KG1 (cell line): ENCODE measurements at regions not wholly inside any gene's neighbourhood (a gene's known extent, or its start where the extent isn't known, plus 50 kb on each side); places are given as distances from the start of the nearest gene placed in this dataset.
"Not testable (repeated sequence)": the region's sequence is repeated elsewhere in the genome, so short reads cannot be mapped to it uniquely, and the experiment has no call there.

ENCODE experiments used
- DNase-seq: peaks from one replicate; lab custom pipeline; 2025; lab: John Stamatoyannopoulos, UW

DNA sequence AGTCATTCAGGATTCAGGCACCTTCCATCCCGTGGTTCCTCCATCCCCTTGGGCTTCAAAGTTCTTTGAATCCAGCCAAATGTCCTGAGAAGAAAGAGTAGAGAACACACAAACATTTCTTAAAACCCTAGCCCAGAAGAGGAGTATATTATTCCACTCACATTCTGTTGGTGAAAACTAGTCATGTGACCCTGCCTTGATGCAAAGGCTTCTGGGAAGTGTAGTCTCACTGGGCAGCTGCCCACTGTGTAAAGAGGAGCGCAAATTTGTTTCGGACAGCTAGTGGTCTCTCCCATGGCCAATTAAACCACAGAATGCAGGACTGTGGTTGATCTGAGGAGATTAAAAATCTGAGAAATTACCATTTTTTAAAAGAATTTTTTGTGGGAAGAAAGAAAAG is 304.4 kb downstream of the SUCLA2 start:
- DNase-seq = no peak

DNA sequence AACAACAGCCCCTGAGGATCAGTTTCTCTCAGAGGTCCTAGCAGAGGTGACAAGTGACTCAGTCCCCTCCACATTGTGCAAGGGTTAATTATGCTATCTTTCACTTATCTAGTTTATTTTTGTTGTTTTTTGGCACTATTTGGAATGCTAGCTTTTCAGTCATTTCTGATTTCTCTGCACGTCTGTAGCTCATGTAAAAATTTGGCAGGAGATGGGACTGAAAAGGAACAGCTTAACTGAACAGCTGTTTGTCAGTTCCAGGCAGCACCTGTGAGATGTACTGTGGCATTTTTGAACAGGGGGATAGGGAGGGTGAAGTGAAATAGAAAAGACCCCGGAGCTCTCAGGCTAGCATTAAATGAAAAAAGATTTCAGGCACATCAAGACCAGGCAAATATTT is 313.5 kb downstream of the SUCLA2 start:
- no peak for DNase-seq

DNA sequence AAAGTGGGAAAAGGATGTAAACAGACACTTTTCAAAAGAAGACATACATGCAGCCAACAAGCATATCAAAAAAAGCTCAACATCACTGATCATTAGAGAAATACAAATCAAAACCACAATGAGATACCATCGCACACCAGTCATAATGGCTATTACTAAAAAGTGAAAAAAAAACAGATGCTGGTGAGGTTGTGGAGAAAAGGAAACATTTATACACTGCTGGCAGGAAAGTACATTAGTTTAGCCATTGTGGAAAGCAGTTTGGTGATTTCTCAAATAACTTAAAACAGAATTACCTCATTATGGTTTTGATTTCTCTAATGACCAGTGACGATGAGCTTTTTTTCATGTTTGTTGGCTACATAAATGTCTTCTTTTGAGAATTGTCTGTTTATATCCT is 315.9 kb downstream of the SUCLA2 start:
- not testable (repeated sequence) for DNase-seq

DNA sequence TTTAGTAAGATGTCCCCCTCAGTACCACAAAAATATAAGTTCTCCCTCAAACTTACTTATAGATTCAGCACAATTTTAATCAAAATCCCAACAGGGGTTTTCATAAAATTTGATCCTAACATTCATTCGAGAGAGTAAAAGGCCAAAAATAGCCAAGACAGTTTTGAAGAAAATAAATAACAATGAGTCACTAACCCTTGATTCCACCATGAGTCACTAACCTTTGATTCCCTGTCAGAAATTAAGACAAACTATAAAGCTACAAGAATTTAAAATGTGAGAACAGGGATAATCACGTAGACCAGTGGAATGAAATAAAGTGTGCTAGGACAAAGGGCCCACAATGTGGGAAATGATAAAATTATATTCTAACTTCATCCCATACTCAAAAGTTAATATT is 320.3 kb downstream of the SUCLA2 start:
- no peak for DNase-seq

DNA sequence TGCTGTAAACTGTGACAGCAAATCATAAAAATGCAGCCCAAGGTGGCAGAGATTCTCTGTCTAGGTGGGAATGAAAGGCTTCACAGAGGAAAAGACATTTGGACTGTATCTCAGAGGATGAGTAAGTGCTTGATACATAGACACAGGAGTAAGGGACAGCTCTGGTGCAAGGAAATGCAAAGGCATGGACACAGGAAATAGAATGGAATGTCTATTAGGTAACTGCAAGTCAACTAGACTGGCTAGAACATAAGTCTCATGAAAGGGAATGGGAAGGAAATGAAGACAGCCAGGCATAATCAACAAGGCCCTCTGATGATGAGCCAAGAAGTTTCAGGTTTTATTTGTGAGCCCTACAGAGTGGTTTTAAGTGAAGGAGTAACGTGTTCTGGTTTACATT is 321.7 kb downstream of the SUCLA2 start:
- DNase-seq = no peak

DNA sequence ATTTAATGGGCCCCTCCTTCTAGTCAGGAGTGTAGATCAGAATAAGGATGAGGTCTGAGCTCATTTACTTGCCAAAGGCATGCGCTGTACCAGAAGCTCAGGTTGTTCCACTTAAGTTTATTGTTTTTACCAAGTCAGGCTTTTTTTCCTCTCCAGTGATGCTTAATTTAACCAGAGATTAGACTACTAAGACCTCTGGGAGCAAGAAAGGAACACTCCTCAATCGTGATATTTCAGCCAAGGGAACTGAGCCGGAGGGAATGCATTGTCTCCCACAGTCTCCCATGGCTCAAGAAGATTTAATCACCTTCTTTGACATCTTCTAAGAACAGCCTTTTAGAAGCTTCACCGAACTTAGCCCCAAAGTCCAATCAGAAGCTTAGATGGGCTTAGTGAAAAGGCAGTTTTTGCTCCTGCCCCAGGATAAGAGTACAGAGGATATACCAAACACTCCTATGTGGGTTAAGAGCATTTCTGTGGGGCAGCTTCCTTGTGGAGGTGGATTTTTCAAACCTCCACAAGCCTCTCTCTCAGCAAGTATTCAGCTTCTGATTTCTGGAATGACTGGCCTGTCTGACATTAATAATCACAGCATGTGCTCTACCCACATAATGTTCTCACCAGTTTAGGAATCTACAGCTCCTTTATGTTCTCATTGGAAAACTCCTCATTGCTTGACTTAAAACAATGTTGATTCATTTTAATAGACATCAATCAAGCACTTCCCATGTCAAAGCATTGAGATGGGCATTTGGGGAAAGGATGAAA is 322.7 kb downstream of the SUCLA2 start:
- no peak for DNase-seq

DNA sequence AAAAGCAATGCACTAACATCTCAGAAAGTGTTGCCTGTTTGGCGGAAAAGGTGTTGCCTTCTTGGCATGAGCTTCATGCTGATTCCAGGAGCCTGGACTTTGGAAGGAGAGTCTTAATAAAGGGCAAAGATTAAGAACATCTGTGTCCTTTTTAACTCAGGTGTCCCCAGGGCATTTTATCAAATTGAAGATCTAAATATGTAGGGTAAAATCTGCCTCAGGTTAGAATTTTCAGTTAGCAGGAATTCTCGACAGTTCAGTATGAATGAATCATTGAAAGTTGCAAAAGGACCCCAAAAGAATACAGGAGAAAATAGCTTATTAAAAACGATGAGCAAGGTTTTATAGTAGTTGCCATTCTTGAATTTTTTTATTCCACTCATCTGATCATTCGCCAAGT is 325.2 kb downstream of the SUCLA2 start:
- no peak for DNase-seq

DNA sequence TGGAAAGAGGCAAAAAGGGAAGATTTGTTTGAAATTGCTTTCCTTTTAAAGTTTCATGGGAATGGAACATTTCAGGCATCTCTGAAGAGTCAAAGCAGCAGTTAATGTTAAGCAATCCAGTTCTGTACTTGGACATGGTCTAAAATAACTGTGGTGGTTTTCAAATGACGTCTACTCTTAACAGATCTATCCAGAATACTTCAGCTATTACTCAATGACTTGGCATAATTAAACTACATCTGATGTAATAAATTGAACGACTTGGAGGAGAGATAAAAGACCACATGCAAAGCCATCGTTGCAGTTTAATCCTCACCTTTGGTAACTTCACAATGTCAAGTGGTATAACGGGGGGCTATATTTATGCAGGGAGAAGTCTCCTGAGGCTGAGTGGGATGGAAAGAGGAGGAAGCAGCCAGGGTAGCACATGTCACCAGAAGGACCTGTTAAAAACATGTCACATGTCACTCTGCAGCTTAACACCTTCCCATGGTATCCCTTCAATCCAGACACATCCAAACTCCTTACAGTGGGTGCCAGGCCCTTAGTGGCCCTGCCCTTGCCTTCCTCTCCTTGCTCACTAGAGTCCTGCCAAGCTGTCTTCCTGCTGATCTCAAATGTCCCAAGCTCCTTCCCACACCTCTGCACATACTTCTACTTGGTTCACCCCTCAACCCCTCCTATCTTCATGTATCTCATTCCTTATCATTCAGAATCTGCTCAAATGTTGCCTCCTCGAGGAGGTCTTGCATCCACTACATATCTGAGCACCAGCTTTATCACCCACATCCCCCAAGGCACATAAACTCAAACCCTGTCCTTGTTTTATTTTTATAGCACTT is 327.8 kb downstream of the SUCLA2 start:
- no peak for DNase-seq

DNA sequence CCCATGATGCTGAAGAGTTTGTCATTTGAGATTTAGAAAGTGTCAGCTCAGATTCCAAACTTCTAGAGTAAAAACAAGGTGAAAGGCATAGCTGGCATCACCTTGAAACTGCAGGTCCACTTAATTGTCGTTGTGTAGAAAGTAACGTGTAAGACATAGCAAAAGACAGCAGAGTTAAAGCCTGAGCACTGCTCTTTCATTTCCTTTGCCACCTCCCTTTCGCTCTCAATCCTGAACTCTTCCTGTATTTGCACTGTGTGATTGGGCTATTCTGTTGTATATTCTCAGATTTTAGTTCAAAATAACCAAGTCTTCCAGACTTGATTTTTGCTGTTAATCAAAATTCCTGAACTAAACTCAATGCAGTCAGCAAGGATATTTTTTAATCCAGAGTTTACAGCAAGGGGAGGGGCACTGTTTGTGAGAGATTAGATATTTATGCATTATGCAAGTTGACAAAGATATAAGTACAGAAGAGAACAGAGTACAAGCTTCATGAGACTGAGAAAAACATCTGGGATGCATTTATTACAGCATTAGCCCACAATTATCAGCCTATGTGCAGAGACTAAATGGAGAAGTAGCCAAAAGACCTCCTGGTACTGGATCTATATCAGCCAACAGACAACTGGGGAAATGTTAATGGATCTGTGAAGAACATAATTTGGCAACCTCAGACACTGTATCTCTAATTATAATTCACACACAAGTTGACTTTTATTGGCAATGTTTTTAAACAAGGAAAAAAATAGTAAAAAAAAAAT is 328.6 kb downstream of the SUCLA2 start:
- DNase-seq = no peak

DNA sequence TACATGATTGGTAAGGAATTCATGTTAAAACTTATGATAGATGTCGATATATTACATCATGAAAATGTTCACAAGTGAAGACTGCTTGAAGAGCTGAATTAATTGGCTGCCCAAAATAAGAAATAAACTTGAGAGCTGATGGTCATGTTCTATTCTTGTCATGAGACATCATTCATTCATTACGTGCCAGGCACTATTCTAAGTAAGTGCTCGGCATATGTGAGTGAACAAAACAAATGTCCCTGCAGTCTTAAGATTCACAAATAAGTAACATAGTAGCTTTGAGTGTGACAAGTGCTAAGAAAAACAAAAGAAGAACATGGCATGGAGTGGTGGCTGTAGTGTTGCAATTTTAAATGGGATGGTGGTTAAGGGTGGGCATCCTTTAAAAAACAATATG is 329.3 kb downstream of the SUCLA2 start:
- no peak for DNase-seq

DNA sequence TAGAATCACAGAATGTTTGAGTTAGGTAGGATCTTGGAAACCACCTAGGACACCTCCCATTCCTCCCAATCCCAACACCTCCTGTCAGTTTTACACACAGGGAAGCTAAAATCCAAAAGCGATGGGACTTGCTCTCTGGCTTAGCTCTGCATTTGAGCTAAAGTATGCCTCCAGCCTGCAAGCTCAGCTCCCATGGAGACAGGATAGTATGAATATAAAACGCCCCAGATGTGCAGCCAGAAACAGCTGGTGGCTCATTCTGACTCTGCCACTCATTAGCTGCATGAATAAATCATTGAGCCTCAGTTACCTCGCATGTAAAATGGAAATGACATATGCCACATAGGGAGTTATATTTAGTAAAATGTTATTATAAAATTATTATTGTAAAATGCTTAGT is 336.0 kb downstream of the SUCLA2 start:
- no peak for DNase-seq

DNA sequence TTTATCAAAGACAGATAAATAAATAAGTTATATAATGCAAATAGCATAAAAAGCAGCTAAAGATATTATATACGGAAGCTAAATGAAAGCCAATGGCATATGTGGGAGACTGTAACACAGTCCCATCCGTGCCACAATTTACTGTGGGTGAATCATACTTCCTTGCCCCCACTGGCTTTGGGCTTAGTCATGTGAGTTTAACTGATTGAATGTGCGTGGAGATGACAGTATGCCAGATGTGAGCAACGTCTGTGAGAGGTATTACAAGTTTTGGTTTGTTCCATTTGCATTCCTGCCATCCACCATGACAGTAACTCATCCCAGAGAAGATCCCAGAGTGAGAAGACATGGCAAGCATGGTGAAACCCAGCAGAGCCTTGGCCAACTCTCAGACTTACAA is 340.0 kb downstream of the SUCLA2 start:
- no peak for DNase-seq

DNA sequence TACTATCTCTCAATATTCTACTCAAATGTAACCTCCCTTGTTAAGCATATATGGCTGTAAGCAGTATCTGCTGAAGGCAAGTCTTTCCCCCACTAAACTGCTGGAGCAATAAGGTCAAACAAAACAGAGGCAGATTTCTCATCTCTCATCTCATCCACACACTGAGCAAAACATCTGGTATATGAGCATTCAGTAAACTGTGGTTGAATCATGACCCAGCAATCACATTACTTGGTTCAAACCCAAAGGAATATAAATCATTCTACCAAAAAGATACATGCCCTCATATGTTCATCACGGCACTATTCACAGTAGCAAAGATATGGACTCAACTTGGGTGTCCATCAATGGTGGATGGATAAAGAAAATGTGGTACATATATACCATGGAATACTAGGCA is 344.4 kb downstream of the SUCLA2 start:
- no peak for DNase-seq

DNA sequence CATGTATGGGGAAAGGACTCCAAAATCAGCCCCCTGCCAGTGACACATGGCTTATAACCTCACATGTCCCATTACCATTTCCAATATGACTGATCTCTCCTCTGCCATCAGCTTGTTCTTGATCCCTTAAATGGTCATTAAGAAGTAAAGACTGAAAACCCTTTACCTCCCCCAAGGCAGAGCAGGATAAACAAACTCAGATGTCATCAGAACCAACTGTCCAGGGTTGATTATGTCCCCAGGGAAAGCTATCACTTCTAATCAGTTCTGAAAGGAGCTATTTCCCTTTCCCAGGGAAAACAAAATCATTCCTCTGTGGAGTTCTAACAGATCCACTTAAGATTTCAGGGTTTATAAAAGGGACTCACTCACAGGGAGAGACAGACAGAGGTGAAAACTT is 350.9 kb downstream of the SUCLA2 start:
- no peak for DNase-seq

DNA sequence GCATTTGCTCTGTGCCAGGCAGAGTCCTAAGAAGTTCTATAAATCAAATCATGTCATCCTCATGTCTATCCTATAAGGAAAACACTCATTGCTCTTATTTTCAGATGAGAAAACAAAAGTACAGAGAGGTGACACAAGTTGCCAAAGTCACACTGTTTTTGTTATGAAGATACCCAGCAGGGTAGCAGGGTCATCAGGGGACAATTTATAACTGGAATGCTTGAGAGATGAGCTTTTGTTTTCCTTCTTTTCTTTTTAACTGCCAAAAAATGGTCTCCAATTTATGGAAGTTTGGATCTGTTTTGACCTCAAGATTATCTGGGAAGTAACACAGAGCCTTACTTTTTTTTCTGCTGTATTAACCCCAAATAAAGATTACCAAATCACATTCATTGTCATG is 354.1 kb downstream of the SUCLA2 start:
- no peak for DNase-seq

DNA sequence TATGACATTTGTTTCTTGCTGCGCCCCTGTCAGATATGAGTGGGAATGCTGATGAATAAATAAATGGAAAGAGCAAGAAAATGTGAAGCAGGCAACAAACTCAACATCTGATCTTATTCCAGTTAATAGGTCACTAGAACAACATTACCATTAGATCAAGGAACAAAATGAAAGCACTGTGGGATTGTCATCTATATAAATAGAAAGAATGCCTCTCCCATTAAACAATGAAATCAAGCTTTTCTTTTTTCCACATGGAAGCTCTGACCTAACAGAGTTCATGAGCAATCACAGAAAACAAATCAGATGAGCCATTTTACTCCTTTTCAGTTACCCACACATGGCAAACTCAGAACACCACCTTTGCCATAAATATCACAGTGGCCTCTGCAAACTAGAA is 354.8 kb downstream of the SUCLA2 start:
- no peak for DNase-seq

DNA sequence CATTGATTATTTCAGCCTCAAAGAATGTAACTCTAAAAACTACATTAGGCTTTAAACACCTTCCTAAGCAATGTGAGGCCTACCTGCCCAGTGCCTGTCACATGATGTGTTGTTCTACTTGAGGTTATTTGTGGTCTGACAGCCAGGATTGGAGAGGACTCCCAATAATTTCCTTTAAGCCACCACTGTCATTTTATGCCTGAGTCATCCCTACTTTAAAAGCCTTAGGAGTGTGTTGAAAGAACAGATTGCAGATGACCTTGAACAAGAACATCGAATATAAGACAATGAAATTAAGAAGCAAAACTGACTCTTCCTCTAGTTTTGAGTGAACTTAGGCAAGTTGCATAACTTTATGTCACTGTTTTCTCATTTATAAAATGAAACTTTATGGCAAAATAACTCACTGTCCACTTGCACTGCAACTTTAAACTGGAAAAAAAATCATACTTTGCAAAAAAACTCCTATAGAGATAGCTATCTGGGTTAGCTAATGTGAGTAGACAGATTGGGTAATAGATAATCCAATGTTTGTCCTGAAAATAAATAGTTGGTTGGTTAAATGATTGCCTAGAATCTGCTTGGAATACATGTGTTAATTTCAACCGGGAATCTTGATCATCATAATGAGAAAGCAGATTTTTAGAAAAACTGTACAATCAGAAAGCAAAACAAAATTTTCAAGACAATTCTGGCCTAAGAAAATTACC is 361.2 kb downstream of the SUCLA2 start:
- DNase-seq = no peak

DNA sequence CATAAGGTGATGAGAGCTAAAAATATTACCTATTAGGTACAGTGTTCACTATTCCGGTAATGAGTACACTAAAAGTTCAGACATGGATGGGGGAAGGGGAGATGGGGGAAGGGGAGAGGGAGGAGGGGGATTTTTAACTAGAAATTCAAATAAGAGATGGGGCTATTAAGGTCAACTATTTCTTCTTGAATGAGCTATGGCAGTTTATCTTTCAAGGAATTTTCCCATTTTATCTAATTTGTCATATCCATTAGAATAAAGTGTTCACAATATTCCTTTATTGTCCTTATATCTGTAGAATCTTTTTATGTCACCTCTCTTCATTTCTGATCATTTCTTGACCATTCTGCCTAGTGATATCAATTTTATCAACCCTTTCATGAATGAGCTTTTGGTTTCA is 362.4 kb downstream of the SUCLA2 start:
- DNase-seq = no peak

DNA sequence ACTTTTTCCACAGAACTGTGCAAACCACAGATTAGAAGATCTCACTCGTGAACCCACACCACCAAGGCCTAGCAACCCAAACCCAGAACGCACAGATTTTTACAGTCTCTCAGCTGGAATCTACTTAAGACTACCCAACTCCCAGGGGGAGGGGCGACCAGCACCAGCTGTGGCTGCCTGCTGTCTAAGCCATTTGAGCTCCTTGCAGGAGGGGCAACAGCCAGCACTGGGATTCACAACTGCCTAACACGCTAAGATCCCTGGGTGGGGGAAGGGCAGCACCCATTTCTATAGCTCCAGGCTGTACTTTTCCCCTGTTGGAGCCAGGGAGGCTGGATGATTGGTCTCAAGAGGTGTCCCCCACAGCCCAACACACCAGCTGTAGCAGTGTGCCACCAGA is 368.8 kb downstream of the SUCLA2 start:
- DNase-seq = no peak

DNA sequence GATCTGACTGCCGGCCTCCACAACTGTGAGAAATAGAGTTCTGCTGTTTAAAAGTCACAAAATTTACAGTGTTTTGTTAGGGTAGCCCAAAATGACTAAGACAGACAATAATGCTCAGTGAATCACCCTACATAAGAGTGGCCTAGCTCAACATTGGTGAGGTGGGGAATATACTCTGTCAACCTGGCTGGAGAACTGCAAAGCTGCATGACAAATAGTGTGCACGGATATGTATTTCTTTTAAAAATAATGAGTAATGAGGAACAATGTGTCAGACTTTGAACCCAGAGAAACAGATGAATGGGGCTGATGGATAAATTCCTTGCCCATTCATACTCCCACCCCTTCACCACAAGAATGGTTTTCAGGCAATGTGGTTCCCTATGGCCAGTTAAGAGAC is 372.4 kb downstream of the SUCLA2 start:
- DNase-seq = no peak

DNA sequence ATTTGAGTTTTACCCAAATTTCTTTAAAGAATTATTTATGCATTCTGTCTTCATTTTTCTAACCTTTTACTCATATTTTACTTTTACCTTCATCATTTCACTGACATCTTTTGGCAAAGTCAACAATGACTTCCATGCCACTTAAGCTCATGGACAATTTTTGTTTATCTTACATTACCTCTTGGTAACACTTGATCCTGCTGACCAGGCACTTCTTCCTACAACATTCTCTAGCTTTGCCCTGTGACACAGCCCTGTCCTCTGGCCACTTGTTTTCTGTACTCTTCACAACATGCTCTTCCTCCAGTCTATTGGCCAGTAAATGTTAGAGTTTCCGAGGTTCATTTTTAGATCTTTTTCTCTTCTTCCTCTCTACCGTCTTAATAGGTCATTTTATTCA is 377.2 kb downstream of the SUCLA2 start:
- no peak for DNase-seq

DNA sequence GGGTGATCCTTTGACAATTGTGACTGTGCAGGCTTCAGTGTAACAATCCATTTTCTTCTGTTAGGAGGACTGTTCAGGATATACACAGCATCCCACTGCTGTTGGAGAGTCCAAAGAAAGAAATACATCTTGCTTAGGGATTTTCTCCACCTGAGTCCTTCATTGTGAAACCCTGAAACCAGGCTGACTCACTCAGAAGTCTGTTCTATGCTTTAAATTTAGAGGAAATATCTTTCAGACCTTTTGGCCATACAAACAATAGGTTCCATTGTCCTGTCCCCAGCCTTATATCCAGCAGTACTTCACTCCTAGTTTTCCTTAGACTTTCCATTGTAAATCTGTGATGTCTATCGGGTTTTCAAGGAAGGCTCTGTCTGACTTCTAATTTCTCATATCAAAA is 379.1 kb downstream of the SUCLA2 start:
- DNase-seq = no peak
